Adrenal gland (tissue), 5 donors: ENCODE measurements at regions not wholly inside any gene's neighbourhood (a gene's known extent, or its start where the extent isn't known, plus 50 kb on each side); places are given as distances from the start of the nearest gene placed in this dataset.

Source experiments
- CTCF ChIP-seq, 6 experiments: fragments of 450-650 bp in 4 of 6; fragments of 200-600 bp in 2 of 6; sonication (generic) in 1 of 6; IDR thresholded peaks; 1 replicate in 5 of 6; 2 replicates in 1 of 6; pipeline versions ENCODE4 v1.5.1 to v1.8.0; 2016 to 2021; ENCODE audit warnings: antibody characterized with exemption in 6 of 6, mild to moderate bottlenecking in 2 of 6, moderate library complexity in 1 of 6
- POLR2A ChIP-seq, 2 donors: fragments of 450-650 bp; IDR thresholded peaks; one replicate each; pipeline ENCODE4 v1.6.1; 2017; ENCODE audit warnings: antibody characterized with exemption in 2 of 2, mild to moderate bottlenecking in 2 of 2, moderate library complexity in 1 of 2
- donor health status: DM: no; HTN: no; CAD: no.

GRCh38 chr12:78683031-78683430 lies 181.5 kb upstream of the SYT1 start:
- no peak for TF ChIP-seq CTCF (IDR thresholded peaks at IDR 0.05)
- no peak for TF ChIP-seq POLR2A (IDR thresholded peaks at IDR 0.05)
